HCT116 (cell line): ENCODE measurements at regions not wholly inside any gene's neighbourhood (a gene's known extent, or its start where the extent isn't known, plus 50 kb on each side); places are given as distances from the start of the nearest gene placed in this dataset.

Experiments
- EZH2phosphoT487 ChIP-seq: fragments of 200-600 bp; IDR thresholded peaks from 2 replicates; pipeline ENCODE4 v1.6.1; 2018; ENCODE audit warnings: antibody characterized with exemption, borderline replicate concordance
- MAX ChIP-seq: IDR thresholded peaks from 2 replicates; pipeline ENCODE4 v1.6.1; 2012
- POLR2A ChIP-seq: IDR thresholded peaks from 2 replicates; pipeline ENCODE4 v1.7.0; 2011; ENCODE audit warnings: borderline replicate concordance; ENCODE audit not compliant: insufficient read depth, insufficient read length; ENCODE audit errors: extremely low read depth
- POLR2AphosphoS5 ChIP-seq: IDR thresholded peaks from 2 replicates; pipeline ENCODE4 v1.6.1; 2011; ENCODE audit warnings: mild to moderate bottlenecking, low read depth, low read length, moderate library complexity
- RAD21 ChIP-seq: IDR thresholded peaks from 2 replicates; pipeline ENCODE4 v1.6.1; 2012; ENCODE audit warnings: low read depth, mild to moderate bottlenecking
- SP1 ChIP-seq: IDR thresholded peaks from 2 replicates; pipeline ENCODE4 v1.6.1; 2012; ENCODE audit warnings: low read depth
- TCF7L2 ChIP-seq: IDR thresholded peaks from 2 replicates; pipeline ENCODE4 v1.7.0; 2011; ENCODE audit warnings: borderline replicate concordance, inconsistent platforms; ENCODE audit not compliant: insufficient read depth, insufficient read length; ENCODE audit errors: extremely low read depth
- TF ChIP-seq, protein P1 (sequence below): IDR thresholded peaks from 2 replicates; pipeline ENCODE4 v1.6.1; 2012
- TF ChIP-seq, protein P2 (sequence below), 3 experiments: fragments of 200-600 bp in 1 of 3; sonication (generic) in 1 of 3; IDR thresholded peaks in 2 of 3; conservative IDR thresholded peaks in 1 of 3; 2 replicates each; pipeline ENCODE4 v1.5.1; 2012 to 2017; ENCODE audit warnings: low read depth in 2 of 3, low read length in 2 of 3, antibody characterized with exemption in 1 of 3, borderline replicate concordance in 1 of 3, control low read depth in 1 of 3, mild to moderate bottlenecking in 1 of 3, mixed read lengths in 1 of 3, mixed run types in 1 of 3, moderate library complexity in 1 of 3; ENCODE audit not compliant: insufficient read depth in 1 of 3
- TF ChIP-seq, protein P3 (sequence below): IDR thresholded peaks from 2 replicates; pipeline ENCODE4 v1.6.1; 2012; ENCODE audit warnings: low read depth

DNA sequence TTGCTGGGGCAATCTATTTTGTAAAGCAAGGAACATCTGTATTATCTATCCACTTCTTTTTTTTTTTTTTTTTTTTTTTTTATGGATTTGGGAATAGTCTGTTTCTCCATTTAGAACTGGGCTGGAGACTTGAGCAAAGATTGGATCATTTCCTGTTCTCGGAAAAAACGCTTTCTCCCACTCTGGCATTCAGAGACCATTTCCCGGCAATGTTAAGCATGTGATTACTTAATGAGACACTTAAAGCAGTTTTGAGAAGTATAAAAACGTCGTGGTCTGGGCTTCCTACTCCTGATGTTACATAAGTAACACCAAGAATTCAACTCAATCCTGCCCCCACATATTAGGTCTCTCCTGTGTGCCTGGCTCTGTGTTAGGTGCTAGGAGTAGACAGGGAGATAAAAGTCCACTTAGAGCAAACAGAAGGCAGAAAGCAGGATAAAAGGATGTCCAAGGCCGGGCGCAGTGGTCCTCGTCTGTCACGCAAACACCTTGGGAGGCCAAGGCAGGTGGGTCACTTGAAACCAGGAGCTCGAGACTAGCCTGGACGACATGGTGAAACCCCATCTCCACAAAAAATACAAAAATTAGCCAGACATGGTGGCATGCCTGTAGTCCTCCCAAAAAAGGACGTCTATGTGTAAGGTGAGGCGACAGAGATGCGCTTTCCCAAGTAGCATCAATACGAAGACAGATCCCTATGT is 152.1 kb upstream of the GSC start:
- TF ChIP-seq, protein P1, sequence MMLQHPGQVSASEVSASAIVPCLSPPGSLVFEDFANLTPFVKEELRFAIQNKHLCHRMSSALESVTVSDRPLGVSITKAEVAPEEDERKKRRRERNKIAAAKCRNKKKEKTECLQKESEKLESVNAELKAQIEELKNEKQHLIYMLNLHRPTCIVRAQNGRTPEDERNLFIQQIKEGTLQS, result no peak
- TF ChIP-seq, protein P2, sequence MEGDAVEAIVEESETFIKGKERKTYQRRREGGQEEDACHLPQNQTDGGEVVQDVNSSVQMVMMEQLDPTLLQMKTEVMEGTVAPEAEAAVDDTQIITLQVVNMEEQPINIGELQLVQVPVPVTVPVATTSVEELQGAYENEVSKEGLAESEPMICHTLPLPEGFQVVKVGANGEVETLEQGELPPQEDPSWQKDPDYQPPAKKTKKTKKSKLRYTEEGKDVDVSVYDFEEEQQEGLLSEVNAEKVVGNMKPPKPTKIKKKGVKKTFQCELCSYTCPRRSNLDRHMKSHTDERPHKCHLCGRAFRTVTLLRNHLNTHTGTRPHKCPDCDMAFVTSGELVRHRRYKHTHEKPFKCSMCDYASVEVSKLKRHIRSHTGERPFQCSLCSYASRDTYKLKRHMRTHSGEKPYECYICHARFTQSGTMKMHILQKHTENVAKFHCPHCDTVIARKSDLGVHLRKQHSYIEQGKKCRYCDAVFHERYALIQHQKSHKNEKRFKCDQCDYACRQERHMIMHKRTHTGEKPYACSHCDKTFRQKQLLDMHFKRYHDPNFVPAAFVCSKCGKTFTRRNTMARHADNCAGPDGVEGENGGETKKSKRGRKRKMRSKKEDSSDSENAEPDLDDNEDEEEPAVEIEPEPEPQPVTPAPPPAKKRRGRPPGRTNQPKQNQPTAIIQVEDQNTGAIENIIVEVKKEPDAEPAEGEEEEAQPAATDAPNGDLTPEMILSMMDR (IDR thresholded peaks at IDR 0.05 in 2 of 3, conservative IDR thresholded peaks at IDR 0.05 in 1 of 3; ENCODE audit: borderline replicate concordance in 1 of 3, insufficient read depth in 1 of 3, low read depth in 2 of 3, low read length in 2 of 3), result no peak
- no peak for TF ChIP-seq RAD21
- TF ChIP-seq SP1, result no peak
- no peak for TF ChIP-seq TCF7L2
- no peak for TF ChIP-seq POLR2A
- no peak for TF ChIP-seq POLR2AphosphoS5
- TF ChIP-seq MAX, result no peak
- TF ChIP-seq EZH2phosphoT487, result no peak
- TF ChIP-seq, protein P3, sequence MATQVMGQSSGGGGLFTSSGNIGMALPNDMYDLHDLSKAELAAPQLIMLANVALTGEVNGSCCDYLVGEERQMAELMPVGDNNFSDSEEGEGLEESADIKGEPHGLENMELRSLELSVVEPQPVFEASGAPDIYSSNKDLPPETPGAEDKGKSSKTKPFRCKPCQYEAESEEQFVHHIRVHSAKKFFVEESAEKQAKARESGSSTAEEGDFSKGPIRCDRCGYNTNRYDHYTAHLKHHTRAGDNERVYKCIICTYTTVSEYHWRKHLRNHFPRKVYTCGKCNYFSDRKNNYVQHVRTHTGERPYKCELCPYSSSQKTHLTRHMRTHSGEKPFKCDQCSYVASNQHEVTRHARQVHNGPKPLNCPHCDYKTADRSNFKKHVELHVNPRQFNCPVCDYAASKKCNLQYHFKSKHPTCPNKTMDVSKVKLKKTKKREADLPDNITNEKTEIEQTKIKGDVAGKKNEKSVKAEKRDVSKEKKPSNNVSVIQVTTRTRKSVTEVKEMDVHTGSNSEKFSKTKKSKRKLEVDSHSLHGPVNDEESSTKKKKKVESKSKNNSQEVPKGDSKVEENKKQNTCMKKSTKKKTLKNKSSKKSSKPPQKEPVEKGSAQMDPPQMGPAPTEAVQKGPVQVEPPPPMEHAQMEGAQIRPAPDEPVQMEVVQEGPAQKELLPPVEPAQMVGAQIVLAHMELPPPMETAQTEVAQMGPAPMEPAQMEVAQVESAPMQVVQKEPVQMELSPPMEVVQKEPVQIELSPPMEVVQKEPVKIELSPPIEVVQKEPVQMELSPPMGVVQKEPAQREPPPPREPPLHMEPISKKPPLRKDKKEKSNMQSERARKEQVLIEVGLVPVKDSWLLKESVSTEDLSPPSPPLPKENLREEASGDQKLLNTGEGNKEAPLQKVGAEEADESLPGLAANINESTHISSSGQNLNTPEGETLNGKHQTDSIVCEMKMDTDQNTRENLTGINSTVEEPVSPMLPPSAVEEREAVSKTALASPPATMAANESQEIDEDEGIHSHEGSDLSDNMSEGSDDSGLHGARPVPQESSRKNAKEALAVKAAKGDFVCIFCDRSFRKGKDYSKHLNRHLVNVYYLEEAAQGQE, result no peak
